ENCODE measurements at regions not wholly inside any gene's neighbourhood (a gene's known extent, or its start where the extent isn't known, plus 50 kb on each side); places are given as distances from the start of the nearest gene placed in this dataset.

GRCh38 chr18:41146301-41146700 is 808.7 kb upstream of the PIK3C3 start:
- Histone ChIP-seq H3K27me3 (ENCODE audit: low read depth) (no peaks in the 10 kb centered on the region), H3K4me1 (peaks cover 10% of the 10 kb centered on the region), H3K4me3 (no peak overlapping the region), H3K9me3 (no peaks in the 10 kb centered on the region), H3K36me3 (replicated peaks) (no peaks in the 10 kb centered on the region)
- no peak for DNase-seq (ENCODE audit: low spot score in 2 of 2)
- in situ Hi-C loops (cut with MboI; ENCODE audit: low sequenced_read_pairs) = no loop called here

GRCh38 chr18:41145516-41145915 is 809.5 kb upstream of the PIK3C3 start:
- in situ Hi-C loops (cut with MboI; ENCODE audit: low sequenced_read_pairs) = no loop called here
- Histone ChIP-seq H3K4me1 (peaks cover 10% of the 10 kb centered on the region), H3K36me3 (replicated peaks) (no peaks in the 10 kb centered on the region), H3K9me3 (no peaks in the 10 kb centered on the region), H3K27me3 (ENCODE audit: low read depth) (no peaks in the 10 kb centered on the region), H3K4me3 (no peak overlapping the region)
- no peak for DNase-seq (ENCODE audit: low spot score in 2 of 2)

GRCh38 chr18:41144441-41144840 is 810.6 kb upstream of the PIK3C3 start:
- Histone ChIP-seq H3K4me3 (no peak overlapping the region), H3K4me1 (peaks cover 10% of the 10 kb centered on the region), H3K36me3 (replicated peaks) (no peaks in the 10 kb centered on the region), H3K9me3 (no peaks in the 10 kb centered on the region), H3K27me3 (ENCODE audit: low read depth) (no peaks in the 10 kb centered on the region)
- no peak for DNase-seq (ENCODE audit: low spot score in 2 of 2)
- in situ Hi-C loops (cut with MboI; ENCODE audit: low sequenced_read_pairs) = no loop called here

- no peaks in the 10 kb centered on the region for H3K4me1 ChIP-seq
- in situ Hi-C loops (cut with MboI; ENCODE audit: low sequenced_read_pairs) = no loop called here
- H3K36me3 ChIP-seq (replicated peaks) = no peaks in the 10 kb centered on the region
- H3K9me3 ChIP-seq = no peaks in the 10 kb centered on the region
- DNase-seq (ENCODE audit: low spot score in 2 of 2) = no peak
- H3K27me3 ChIP-seq (ENCODE audit: low read depth) = no peaks in the 10 kb centered on the region
- no peak overlapping the region for H3K4me3 ChIP-seq
Observed at GRCh38 chr18:41140506-41140905, 814.5 kb upstream of the PIK3C3 start.

- H3K9me3 ChIP-seq = no peaks in the 10 kb centered on the region; the same call in 1 of the 2 replicates
- H3K4me1 ChIP-seq = no peaks in the 10 kb centered on the region
- H3K27me3 ChIP-seq (ENCODE audit: low read depth) = no peaks in the 10 kb centered on the region
- in situ Hi-C loops (cut with MboI; ENCODE audit: low sequenced_read_pairs) = no loop called here
- no peak overlapping the region for H3K4me3 ChIP-seq
- no peaks in the 10 kb centered on the region for H3K36me3 ChIP-seq (replicated peaks)
- no peak for DNase-seq (ENCODE audit: low spot score in 2 of 2)
Observed at GRCh38 chr18:41135146-41135545, 819.9 kb upstream of the PIK3C3 start.

GRCh38 chr18:41134426-41134825 is 820.6 kb upstream of the PIK3C3 start:
- no peak for DNase-seq (ENCODE audit: low spot score in 2 of 2)
- no peaks in the 10 kb centered on the region; the same call in 1 of the 2 replicates for H3K9me3 ChIP-seq

GRCh38 chr18:41131050-41131449 is 824.0 kb upstream of the PIK3C3 start:
- Histone ChIP-seq H3K27me3 (ENCODE audit: low read depth) (no peaks in the 10 kb centered on the region), H3K4me1 (no peaks in the 10 kb centered on the region), H3K4me3 (no peak overlapping the region), H3K36me3 (replicated peaks) (no peaks in the 10 kb centered on the region), H3K9me3 (no peaks in the 10 kb centered on the region; the same call in 1 of the 2 replicates)
- no peak for DNase-seq (ENCODE audit: low spot score in 2 of 2)
- in situ Hi-C loops (cut with MboI; ENCODE audit: low sequenced_read_pairs) = no loop called here

More at GRCh38 chr18:41134426-41134825, 820.6 kb upstream of the PIK3C3 start:
- Histone ChIP-seq H3K4me1 (no peaks in the 10 kb centered on the region), H3K27me3 (ENCODE audit: low read depth) (no peaks in the 10 kb centered on the region), H3K36me3 (replicated peaks) (no peaks in the 10 kb centered on the region), H3K4me3 (no peak overlapping the region)
- in situ Hi-C loops (cut with MboI; ENCODE audit: low sequenced_read_pairs) = no loop called here

- Histone ChIP-seq H3K9me3 (no peaks in the 10 kb centered on the region; the same call in 1 of the 2 replicates), H3K4me1 (no peaks in the 10 kb centered on the region), H3K36me3 (replicated peaks) (no peaks in the 10 kb centered on the region), H3K4me3 (no peak overlapping the region), H3K27me3 (ENCODE audit: low read depth) (no peaks in the 10 kb centered on the region)
- in situ Hi-C loops (cut with MboI; ENCODE audit: low sequenced_read_pairs) = no loop called here
- DNase-seq (ENCODE audit: low spot score in 2 of 2) = no peak
Observed at GRCh38 chr18:41128545-41128944, 826.5 kb upstream of the PIK3C3 start.

GRCh38 chr18:41128126-41128525 is 826.9 kb upstream of the PIK3C3 start:
- H3K4me1 ChIP-seq = no peaks in the 10 kb centered on the region
- no peaks in the 10 kb centered on the region for H3K27me3 ChIP-seq (ENCODE audit: low read depth)
- H3K9me3 ChIP-seq = no peaks in the 10 kb centered on the region; the same call in 1 of the 2 replicates
- H3K36me3 ChIP-seq (replicated peaks) = no peaks in the 10 kb centered on the region
- H3K4me3 ChIP-seq = no peak overlapping the region
- in situ Hi-C loops (cut with MboI; ENCODE audit: low sequenced_read_pairs) = no loop called here
- DNase-seq (ENCODE audit: low spot score in 2 of 2) = no peak

- in situ Hi-C loops (cut with MboI; ENCODE audit: low sequenced_read_pairs) = no loop called here
- DNase-seq (ENCODE audit: low spot score in 2 of 2) = no peak
- Histone ChIP-seq H3K4me1 (no peaks in the 10 kb centered on the region), H3K36me3 (replicated peaks) (no peaks in the 10 kb centered on the region), H3K9me3 (no peaks in the 10 kb centered on the region), H3K27me3 (ENCODE audit: low read depth) (no peaks in the 10 kb centered on the region), H3K4me3 (no peak overlapping the region)
Observed at GRCh38 chr18:41126541-41127235, 828.3 kb upstream of the PIK3C3 start.

GRCh38 chr18:41121116-41121826 is 833.8 kb upstream of the PIK3C3 start:
- Histone ChIP-seq H3K4me3 (no peak overlapping the region), H3K4me1 (no peaks in the 10 kb centered on the region), H3K9me3 (no peaks in the 10 kb centered on the region), H3K36me3 (replicated peaks) (no peaks in the 10 kb centered on the region), H3K27me3 (ENCODE audit: low read depth) (no peaks in the 10 kb centered on the region)
- in situ Hi-C loops (cut with MboI; ENCODE audit: low sequenced_read_pairs) = no loop called here
- no peak for DNase-seq (ENCODE audit: low spot score in 2 of 2)

- Histone ChIP-seq H3K36me3 (replicated peaks) (no peaks in the 10 kb centered on the region), H3K9me3 (no peaks in the 10 kb centered on the region), H3K27me3 (ENCODE audit: low read depth) (no peaks in the 10 kb centered on the region), H3K4me1 (no peaks in the 10 kb centered on the region), H3K4me3 (no peak overlapping the region)
- in situ Hi-C loops (cut with MboI; ENCODE audit: low sequenced_read_pairs) = no loop called here
- no peak for DNase-seq (ENCODE audit: low spot score in 2 of 2)
Observed at GRCh38 chr18:41119031-41119430, 836.0 kb upstream of the PIK3C3 start.

GRCh38 chr18:41113885-41114482 is 841.0 kb upstream of the PIK3C3 start:
- no peaks in the 10 kb centered on the region for H3K36me3 ChIP-seq (replicated peaks)
- in situ Hi-C loops (cut with MboI; ENCODE audit: low sequenced_read_pairs) = no loop called here
- no peaks in the 10 kb centered on the region for H3K27me3 ChIP-seq (ENCODE audit: low read depth)
- H3K4me3 ChIP-seq = no peak overlapping the region
- no peaks in the 10 kb centered on the region for H3K4me1 ChIP-seq
- DNase-seq (ENCODE audit: low spot score in 2 of 2) = no peak
- no peaks in the 10 kb centered on the region for H3K9me3 ChIP-seq

- in situ Hi-C loops (cut with MboI; ENCODE audit: low sequenced_read_pairs) = no loop called here
Observed at GRCh38 chr18:41099451-41099850, 855.6 kb upstream of the PIK3C3 start.

More at GRCh38 chr18:41099451-41099850, 855.6 kb upstream of the PIK3C3 start:
- Histone ChIP-seq H3K4me3 (no peak overlapping the region), H3K27me3 (ENCODE audit: low read depth) (no peaks in the 10 kb centered on the region), H3K36me3 (replicated peaks) (no peaks in the 10 kb centered on the region), H3K9me3 (0 out of 2 replicates have a peak, but pooled peaks cover 2% of the 10 kb centered on the region), H3K4me1 (0 out of 2 replicates have a peak, but pooled peaks cover 2% of the 10 kb centered on the region)
- DNase-seq (ENCODE audit: low spot score in 2 of 2) = no peak
